ENCODE measurements at regions not wholly inside any gene's neighbourhood (a gene's known extent, or its start where the extent isn't known, plus 50 kb on each side); places are given as distances from the start of the nearest gene placed in this dataset.

- no peak overlapping the region for H3K4me2 ChIP-seq
- CTCF ChIA-PET: no interaction called here
- H3K79me2 ChIP-seq (ENCODE audit: low read depth): no peaks in the 10 kb centered on the region
- H3K9me2 ChIP-seq (ENCODE audit: insufficient read depth): no peaks in the 10 kb centered on the region
- H3K36me3 ChIP-seq (ENCODE audit: low read depth): no peaks in the 10 kb centered on the region
- no peak overlapping the region for H2AFZ ChIP-seq
- no peaks in the 10 kb centered on the region for H3K9me3 ChIP-seq (ENCODE audit: insufficient read depth, low read depth)
- no peak overlapping the region for H3K27ac ChIP-seq
- no peaks in the 10 kb centered on the region for H3F3A ChIP-seq (ENCODE audit: insufficient read depth, low read depth)
- intact Hi-C loops (cut with micrococcal nuclease; ENCODE audit: unreplicated experiment): no loop called here
- POLR2A ChIA-PET (ENCODE audit: unreplicated experiment): no interaction called here
- no TSS peak for BruUV-seq (replicated peaks)
- no peaks in the 10 kb centered on the region for H3K27me3 ChIP-seq (ENCODE audit: insufficient read depth, low read depth)
- no peaks in the 10 kb centered on the region for H3K4me1 ChIP-seq (replicated peaks; ENCODE audit: insufficient read depth)
- no peak overlapping the region for H3K4me3 ChIP-seq
- H4K20me1 ChIP-seq (ENCODE audit: insufficient read depth): no peaks in the 10 kb centered on the region
- TF ChIP-seq CTCF (conservative IDR thresholded peaks at IDR 0.05) (no peak), EZH2 (IDR thresholded peaks at IDR 0.05; ENCODE audit: low read depth) (no peak)
- DNase-seq: no peak
Measured at GRCh38 chr2:78218066-78218465, 695.9 kb upstream of the LRRTM4 start.

DNA sequence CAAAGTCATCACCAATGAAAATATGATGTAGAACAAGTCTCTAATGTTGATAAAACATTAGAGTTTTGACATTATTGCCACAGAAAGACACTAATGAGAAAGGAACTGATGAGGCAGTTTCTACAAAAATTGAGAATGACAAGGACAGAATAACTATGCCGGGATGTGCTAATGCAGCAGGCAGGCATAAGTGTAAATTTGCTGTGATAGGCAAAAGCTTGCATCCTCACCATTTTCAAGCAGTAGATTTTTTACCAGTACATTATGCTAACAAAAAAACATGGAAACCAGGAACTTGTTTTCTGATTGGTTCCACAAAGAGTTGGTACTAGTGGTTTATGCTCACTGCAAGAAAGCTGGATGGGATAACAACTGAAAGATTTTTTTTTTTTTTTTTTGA, 715.5 kb upstream of the LRRTM4 start:
- BruUV-seq (replicated peaks): no TSS peak
- no peak overlapping the region for H3K4me3 ChIP-seq
- H3K9me3 ChIP-seq (ENCODE audit: insufficient read depth, low read depth): no peaks in the 10 kb centered on the region
- TF ChIP-seq EZH2 (IDR thresholded peaks at IDR 0.05; ENCODE audit: low read depth): no peak
- TF ChIP-seq CTCF (conservative IDR thresholded peaks at IDR 0.05): no peak
- H4K20me1 ChIP-seq (ENCODE audit: insufficient read depth): no peaks in the 10 kb centered on the region
- H3K79me2 ChIP-seq (ENCODE audit: low read depth): no peaks in the 10 kb centered on the region
- no peaks in the 10 kb centered on the region for H3K9me2 ChIP-seq (ENCODE audit: insufficient read depth)
- ChIA-PET POLR2A (ENCODE audit: unreplicated experiment) (no interaction called here), CTCF (no interaction called here)
- intact Hi-C loops (cut with micrococcal nuclease; ENCODE audit: unreplicated experiment): no loop called here
- no peaks in the 10 kb centered on the region for H3K27me3 ChIP-seq (ENCODE audit: insufficient read depth, low read depth)
- no peaks in the 10 kb centered on the region for H3K36me3 ChIP-seq (ENCODE audit: low read depth)
- H3F3A ChIP-seq (ENCODE audit: insufficient read depth, low read depth): no peaks in the 10 kb centered on the region
- H3K4me1 ChIP-seq (replicated peaks; ENCODE audit: insufficient read depth): no peaks in the 10 kb centered on the region
- no peak overlapping the region for H3K27ac ChIP-seq
- H2AFZ ChIP-seq: no peak overlapping the region
- DNase-seq: no peak
- H3K4me2 ChIP-seq: no peak overlapping the region

DNA sequence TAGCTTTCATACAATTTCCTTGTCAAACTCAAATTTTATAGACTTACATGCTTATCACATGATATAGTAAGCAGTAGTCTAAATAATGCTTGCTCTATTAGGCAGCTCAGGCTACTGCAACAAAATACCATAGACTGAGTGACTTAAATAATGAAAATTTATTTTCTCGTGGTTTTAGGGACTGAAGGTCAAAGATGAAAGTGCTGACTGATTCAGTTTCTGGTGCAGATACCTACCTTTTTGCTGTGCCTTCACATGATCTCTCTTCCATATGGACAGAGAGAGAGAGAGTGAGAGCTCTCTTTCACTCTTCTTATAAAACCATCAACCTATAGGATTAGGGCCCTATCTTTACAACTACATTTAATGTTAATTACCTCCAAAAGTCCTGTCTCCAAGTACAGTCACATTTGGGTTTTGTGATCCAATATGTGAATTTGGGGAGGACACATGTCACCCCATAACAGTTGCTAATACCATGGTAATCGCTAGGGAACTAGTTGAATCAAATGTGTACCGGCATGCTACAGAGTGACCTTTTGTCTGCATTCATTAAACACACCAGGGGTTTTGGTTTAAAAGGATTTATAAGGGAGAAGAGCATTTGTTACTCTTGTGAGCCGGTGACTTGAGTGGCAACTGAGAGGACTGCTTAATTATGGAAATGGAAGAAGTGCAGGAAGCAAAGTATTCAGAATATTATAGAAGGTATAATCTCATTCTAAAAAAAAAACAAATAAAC, 723.4 kb upstream of the LRRTM4 start:
- no peak for DNase-seq
- no peaks in the 10 kb centered on the region for H3K4me1 ChIP-seq (replicated peaks; ENCODE audit: insufficient read depth)
- no peak overlapping the region for H2AFZ ChIP-seq
- ChIA-PET CTCF (no interaction called here), POLR2A (ENCODE audit: unreplicated experiment) (no interaction called here)
- H4K20me1 ChIP-seq (ENCODE audit: insufficient read depth): no peaks in the 10 kb centered on the region
- H3K4me2 ChIP-seq: no peak overlapping the region
- H3K79me2 ChIP-seq (ENCODE audit: low read depth): no peaks in the 10 kb centered on the region
- TF ChIP-seq EZH2 (IDR thresholded peaks at IDR 0.05; ENCODE audit: low read depth): no peak
- no peak for TF ChIP-seq CTCF (conservative IDR thresholded peaks at IDR 0.05)
- H3K9me3 ChIP-seq (ENCODE audit: insufficient read depth, low read depth): no peaks in the 10 kb centered on the region
- no peak overlapping the region for H3K27ac ChIP-seq
- no TSS peak for BruUV-seq (replicated peaks)
- no peak overlapping the region for H3K4me3 ChIP-seq
- no peaks in the 10 kb centered on the region for H3F3A ChIP-seq (ENCODE audit: insufficient read depth, low read depth)
- H3K9me2 ChIP-seq (ENCODE audit: insufficient read depth): no peaks in the 10 kb centered on the region
- H3K27me3 ChIP-seq (ENCODE audit: insufficient read depth, low read depth): no peaks in the 10 kb centered on the region
- intact Hi-C loops (cut with micrococcal nuclease; ENCODE audit: unreplicated experiment): no loop called here
- no peaks in the 10 kb centered on the region for H3K36me3 ChIP-seq (ENCODE audit: low read depth)

Data from PC-9 (cell line).